ENCODE measurements at regions not wholly inside any gene's neighbourhood (a gene's known extent, or its start where the extent isn't known, plus 50 kb on each side); places are given as distances from the start of the nearest gene placed in this dataset.

DNA sequence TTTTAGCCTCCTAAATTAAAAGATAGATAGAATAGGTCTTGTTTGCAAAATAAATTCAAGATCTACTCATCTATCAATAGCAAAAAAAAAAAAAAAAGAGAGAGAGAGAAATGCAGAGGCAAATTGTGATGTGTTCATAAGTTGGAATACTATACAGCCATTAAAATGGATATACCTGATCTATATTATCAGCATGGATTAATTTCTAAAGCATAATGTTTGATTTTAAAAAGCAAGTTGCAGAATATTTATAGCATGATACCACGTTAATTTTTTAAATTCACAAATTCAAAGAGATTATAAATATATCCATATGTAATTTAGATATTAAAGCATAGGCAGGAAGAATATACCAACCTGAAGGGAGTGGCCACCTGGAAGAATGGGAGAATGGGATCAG lies 114.9 kb upstream of the PTPRT start:
- Mint-ChIP-seq H3K4me3 (ENCODE audit: unreplicated experiment) (no peak overlapping the region), H3K4me1 (ENCODE audit: unreplicated experiment) (no peaks in the 10 kb centered on the region), H3K9me3 (ENCODE audit: unreplicated experiment) (peaks cover 39% of the 10 kb centered on the region), H3K27ac (ENCODE audit: unreplicated experiment) (no peak overlapping the region), H3K36me3 (ENCODE audit: unreplicated experiment) (no peaks in the 10 kb centered on the region), H3K27me3 (ENCODE audit: unreplicated experiment) (no peaks in the 10 kb centered on the region)
- TF ChIP-seq, protein P1, sequence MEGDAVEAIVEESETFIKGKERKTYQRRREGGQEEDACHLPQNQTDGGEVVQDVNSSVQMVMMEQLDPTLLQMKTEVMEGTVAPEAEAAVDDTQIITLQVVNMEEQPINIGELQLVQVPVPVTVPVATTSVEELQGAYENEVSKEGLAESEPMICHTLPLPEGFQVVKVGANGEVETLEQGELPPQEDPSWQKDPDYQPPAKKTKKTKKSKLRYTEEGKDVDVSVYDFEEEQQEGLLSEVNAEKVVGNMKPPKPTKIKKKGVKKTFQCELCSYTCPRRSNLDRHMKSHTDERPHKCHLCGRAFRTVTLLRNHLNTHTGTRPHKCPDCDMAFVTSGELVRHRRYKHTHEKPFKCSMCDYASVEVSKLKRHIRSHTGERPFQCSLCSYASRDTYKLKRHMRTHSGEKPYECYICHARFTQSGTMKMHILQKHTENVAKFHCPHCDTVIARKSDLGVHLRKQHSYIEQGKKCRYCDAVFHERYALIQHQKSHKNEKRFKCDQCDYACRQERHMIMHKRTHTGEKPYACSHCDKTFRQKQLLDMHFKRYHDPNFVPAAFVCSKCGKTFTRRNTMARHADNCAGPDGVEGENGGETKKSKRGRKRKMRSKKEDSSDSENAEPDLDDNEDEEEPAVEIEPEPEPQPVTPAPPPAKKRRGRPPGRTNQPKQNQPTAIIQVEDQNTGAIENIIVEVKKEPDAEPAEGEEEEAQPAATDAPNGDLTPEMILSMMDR (IDR thresholded peaks at IDR 0.05), result no peak
- DNase-seq (ENCODE audit: extremely low spot score, unreplicated experiment), result no peak

- Mint-ChIP-seq H3K4me3 (ENCODE audit: unreplicated experiment) (no peak overlapping the region), H3K9me3 (ENCODE audit: unreplicated experiment) (peaks cover 34% of the 10 kb centered on the region), H3K36me3 (ENCODE audit: unreplicated experiment) (no peaks in the 10 kb centered on the region), H3K4me1 (ENCODE audit: unreplicated experiment) (no peaks in the 10 kb centered on the region), H3K27ac (ENCODE audit: unreplicated experiment) (no peak overlapping the region), H3K27me3 (ENCODE audit: unreplicated experiment) (no peaks in the 10 kb centered on the region)
- TF ChIP-seq, protein P1 (IDR thresholded peaks at IDR 0.05), result no peak
- DNase-seq (ENCODE audit: extremely low spot score, unreplicated experiment), result no peak
These were observed 113.2 kb upstream of the PTPRT start for GRCh38 chr20:43302936-43303335.

DNA sequence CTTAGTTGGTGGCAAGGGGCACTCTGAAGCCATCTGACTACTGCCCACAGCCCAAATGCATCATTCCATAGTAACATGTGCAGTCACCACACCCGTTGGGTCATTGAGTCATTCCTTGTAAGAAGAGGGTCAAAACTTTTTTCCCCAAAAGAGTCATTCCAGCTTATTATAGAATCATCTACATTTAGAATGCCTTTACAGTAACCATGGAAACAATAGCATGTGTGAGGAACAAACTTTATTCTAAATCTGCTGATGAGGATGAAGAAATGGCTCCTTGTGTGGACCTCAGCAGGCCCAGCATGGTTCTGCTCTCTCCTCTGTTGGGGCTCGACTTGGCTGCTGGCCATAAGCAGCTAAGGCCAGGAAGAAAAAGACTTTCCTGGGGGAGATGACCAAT lies 111.2 kb upstream of the PTPRT start:
- TF ChIP-seq, protein P1 (IDR thresholded peaks at IDR 0.05), result no peak
- no peak for DNase-seq (ENCODE audit: extremely low spot score, unreplicated experiment)
- H3K27me3 Mint-ChIP-seq (ENCODE audit: unreplicated experiment), result no peaks in the 10 kb centered on the region
- H3K27ac Mint-ChIP-seq (ENCODE audit: unreplicated experiment), result no peak overlapping the region
- peaks cover 42% of the 10 kb centered on the region for H3K9me3 Mint-ChIP-seq (ENCODE audit: unreplicated experiment)
- H3K4me3 Mint-ChIP-seq (ENCODE audit: unreplicated experiment), result no peak overlapping the region
- H3K36me3 Mint-ChIP-seq (ENCODE audit: unreplicated experiment), result no peaks in the 10 kb centered on the region
- no peaks in the 10 kb centered on the region for H3K4me1 Mint-ChIP-seq (ENCODE audit: unreplicated experiment)

DNA sequence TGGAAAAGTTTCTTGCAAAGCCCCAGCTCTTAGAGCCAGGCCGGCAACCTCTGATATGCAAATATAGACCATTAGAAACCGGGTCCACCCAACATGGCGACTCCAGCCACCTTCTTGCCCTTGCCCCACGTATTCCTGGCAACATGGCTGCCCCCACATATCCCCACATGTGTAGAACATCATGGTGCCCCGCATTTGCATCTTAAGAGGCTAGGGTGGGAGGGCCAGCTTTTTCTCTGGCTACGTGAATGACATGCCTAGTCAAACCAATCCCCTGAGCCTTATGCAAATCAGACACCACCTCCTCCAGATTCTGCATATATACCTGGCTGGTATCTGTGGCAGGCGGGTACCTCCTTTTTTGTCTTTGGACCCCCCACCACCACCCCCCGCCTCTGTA lies 106.1 kb upstream of the PTPRT start:
- Mint-ChIP-seq H3K4me3 (ENCODE audit: unreplicated experiment) (no peak overlapping the region), H3K27me3 (ENCODE audit: unreplicated experiment) (no peaks in the 10 kb centered on the region), H3K36me3 (ENCODE audit: unreplicated experiment) (no peaks in the 10 kb centered on the region), H3K27ac (ENCODE audit: unreplicated experiment) (no peak overlapping the region), H3K9me3 (ENCODE audit: unreplicated experiment) (peaks cover 25% of the 10 kb centered on the region), H3K4me1 (ENCODE audit: unreplicated experiment) (no peaks in the 10 kb centered on the region)
- TF ChIP-seq, protein P1 (IDR thresholded peaks at IDR 0.05), result no peak
- DNase-seq (ENCODE audit: extremely low spot score, unreplicated experiment), result no peak

GRCh38 chr20:43295263-43295662 lies 105.6 kb upstream of the PTPRT start:
- no peaks in the 10 kb centered on the region for H3K27me3 Mint-ChIP-seq (ENCODE audit: unreplicated experiment)

More at GRCh38 chr20:43295263-43295662, 105.6 kb upstream of the PTPRT start:
- no peak for DNase-seq (ENCODE audit: extremely low spot score, unreplicated experiment)
- no peak overlapping the region for H3K4me3 Mint-ChIP-seq (ENCODE audit: unreplicated experiment)
- H3K27ac Mint-ChIP-seq (ENCODE audit: unreplicated experiment), result no peak overlapping the region
- peaks cover 27% of the 10 kb centered on the region for H3K9me3 Mint-ChIP-seq (ENCODE audit: unreplicated experiment)
- TF ChIP-seq, protein P1 (IDR thresholded peaks at IDR 0.05), result no peak
- no peaks in the 10 kb centered on the region for H3K4me1 Mint-ChIP-seq (ENCODE audit: unreplicated experiment)
- no peaks in the 10 kb centered on the region for H3K36me3 Mint-ChIP-seq (ENCODE audit: unreplicated experiment)

Data from osteocyte (in vitro differentiated cells).